ENCODE measurements at regions not wholly inside any gene's neighbourhood (a gene's known extent, or its start where the extent isn't known, plus 50 kb on each side); places are given as distances from the start of the nearest gene placed in this dataset.

DNA sequence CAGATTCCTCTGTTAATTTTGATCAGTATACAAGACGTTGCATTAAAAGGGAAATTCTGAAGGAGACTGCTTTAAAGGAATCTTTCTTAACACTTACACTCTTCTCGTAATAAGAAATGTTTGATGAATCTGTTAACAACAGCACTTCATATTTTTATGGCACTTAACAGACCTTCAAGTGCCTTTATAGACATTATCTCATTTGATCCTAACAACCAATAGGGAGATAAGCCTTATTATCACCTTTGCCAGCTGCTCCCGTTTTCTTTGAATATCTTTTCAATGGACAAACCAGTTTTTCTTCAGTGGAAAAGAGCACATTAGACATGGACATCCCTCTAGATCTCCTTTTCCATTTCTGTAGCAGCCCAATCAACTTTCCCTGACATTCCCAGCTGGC is 653.0 kb upstream of the FAM98A start:
- no peaks in the 10 kb centered on the region for H3F3A ChIP-seq (ENCODE audit: control insufficient read depth, insufficient read depth)
- TF ChIP-seq, protein P1, sequence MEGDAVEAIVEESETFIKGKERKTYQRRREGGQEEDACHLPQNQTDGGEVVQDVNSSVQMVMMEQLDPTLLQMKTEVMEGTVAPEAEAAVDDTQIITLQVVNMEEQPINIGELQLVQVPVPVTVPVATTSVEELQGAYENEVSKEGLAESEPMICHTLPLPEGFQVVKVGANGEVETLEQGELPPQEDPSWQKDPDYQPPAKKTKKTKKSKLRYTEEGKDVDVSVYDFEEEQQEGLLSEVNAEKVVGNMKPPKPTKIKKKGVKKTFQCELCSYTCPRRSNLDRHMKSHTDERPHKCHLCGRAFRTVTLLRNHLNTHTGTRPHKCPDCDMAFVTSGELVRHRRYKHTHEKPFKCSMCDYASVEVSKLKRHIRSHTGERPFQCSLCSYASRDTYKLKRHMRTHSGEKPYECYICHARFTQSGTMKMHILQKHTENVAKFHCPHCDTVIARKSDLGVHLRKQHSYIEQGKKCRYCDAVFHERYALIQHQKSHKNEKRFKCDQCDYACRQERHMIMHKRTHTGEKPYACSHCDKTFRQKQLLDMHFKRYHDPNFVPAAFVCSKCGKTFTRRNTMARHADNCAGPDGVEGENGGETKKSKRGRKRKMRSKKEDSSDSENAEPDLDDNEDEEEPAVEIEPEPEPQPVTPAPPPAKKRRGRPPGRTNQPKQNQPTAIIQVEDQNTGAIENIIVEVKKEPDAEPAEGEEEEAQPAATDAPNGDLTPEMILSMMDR (IDR thresholded peaks at IDR 0.05; ENCODE audit: low read depth, low read length, poor library complexity, severe bottlenecking) = no peak
- TF ChIP-seq EZH2phosphoT487 (IDR thresholded peaks at IDR 0.05; ENCODE audit: borderline replicate concordance, low read length) = no peak

DNA sequence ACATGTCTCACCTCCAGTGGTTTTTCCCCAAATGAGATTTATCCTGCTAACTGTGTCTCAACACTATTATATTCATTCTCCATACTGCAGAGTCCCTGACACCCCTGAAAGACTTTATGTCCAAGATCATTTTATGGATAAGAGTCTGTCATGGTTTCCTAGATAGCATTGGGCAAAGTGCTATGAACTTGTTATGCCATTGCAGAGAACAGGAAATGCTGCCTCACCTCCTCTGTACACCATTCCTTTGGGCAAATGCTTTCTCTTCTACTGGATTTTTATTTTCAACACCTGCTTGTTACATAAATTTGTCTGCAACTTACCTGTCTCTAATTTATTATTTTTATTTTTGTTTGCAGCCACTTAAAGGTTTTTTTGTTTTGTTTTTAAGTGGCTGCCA is 652.5 kb upstream of the FAM98A start:
- TF ChIP-seq, protein P1 (IDR thresholded peaks at IDR 0.05; ENCODE audit: low read depth, low read length, poor library complexity, severe bottlenecking) = no peak
- TF ChIP-seq EZH2phosphoT487 (IDR thresholded peaks at IDR 0.05; ENCODE audit: borderline replicate concordance, low read length) = no peak
- no peaks in the 10 kb centered on the region for H4K20me1 ChIP-seq (ENCODE audit: control insufficient read depth, insufficient read depth, low read depth, low read length)
- H3K4me2 ChIP-seq (ENCODE audit: low read length) = no peak overlapping the region
- no peaks in the 10 kb centered on the region for H3F3A ChIP-seq (ENCODE audit: control insufficient read depth, insufficient read depth)
- no peaks in the 10 kb centered on the region for H3K4me1 ChIP-seq (ENCODE audit: control insufficient read depth, low read length)
- no peaks in the 10 kb centered on the region for H3K9me2 ChIP-seq (replicated peaks; ENCODE audit: control insufficient read depth, low read length)
- H3K4me3 ChIP-seq (ENCODE audit: low read length) = no peak overlapping the region
- no peaks in the 10 kb centered on the region for H3K79me2 ChIP-seq (ENCODE audit: control insufficient read depth, low read length)
- no peaks in the 10 kb centered on the region for H3K36me3 ChIP-seq (ENCODE audit: control insufficient read depth, low read length)
- H3K9me3 ChIP-seq (ENCODE audit: control insufficient read depth, insufficient read depth, low read length) = no peaks in the 10 kb centered on the region
- H3K27me3 ChIP-seq (ENCODE audit: control insufficient read depth, low read length) = no peaks in the 10 kb centered on the region
- no peak overlapping the region for H3K27ac ChIP-seq (ENCODE audit: low read depth, low read length)

More for the DNA sequence above, 653.0 kb upstream of the FAM98A start:
- H3K4me3 ChIP-seq (ENCODE audit: low read length) = no peak overlapping the region
- no peaks in the 10 kb centered on the region for H4K20me1 ChIP-seq (ENCODE audit: control insufficient read depth, insufficient read depth, low read depth, low read length)
- no peaks in the 10 kb centered on the region for H3K79me2 ChIP-seq (ENCODE audit: control insufficient read depth, low read length)
- no peaks in the 10 kb centered on the region for H3K9me3 ChIP-seq (ENCODE audit: control insufficient read depth, insufficient read depth, low read length)
- H3K4me2 ChIP-seq (ENCODE audit: low read length) = no peak overlapping the region
- H3K27ac ChIP-seq (ENCODE audit: low read depth, low read length) = no peak overlapping the region
- no peaks in the 10 kb centered on the region for H3K27me3 ChIP-seq (ENCODE audit: control insufficient read depth, low read length)
- no peaks in the 10 kb centered on the region for H3K4me1 ChIP-seq (ENCODE audit: control insufficient read depth, low read length)
- no peaks in the 10 kb centered on the region for H3K36me3 ChIP-seq (ENCODE audit: control insufficient read depth, low read length)
- H3K9me2 ChIP-seq (replicated peaks; ENCODE audit: control insufficient read depth, low read length) = no peaks in the 10 kb centered on the region

DNA sequence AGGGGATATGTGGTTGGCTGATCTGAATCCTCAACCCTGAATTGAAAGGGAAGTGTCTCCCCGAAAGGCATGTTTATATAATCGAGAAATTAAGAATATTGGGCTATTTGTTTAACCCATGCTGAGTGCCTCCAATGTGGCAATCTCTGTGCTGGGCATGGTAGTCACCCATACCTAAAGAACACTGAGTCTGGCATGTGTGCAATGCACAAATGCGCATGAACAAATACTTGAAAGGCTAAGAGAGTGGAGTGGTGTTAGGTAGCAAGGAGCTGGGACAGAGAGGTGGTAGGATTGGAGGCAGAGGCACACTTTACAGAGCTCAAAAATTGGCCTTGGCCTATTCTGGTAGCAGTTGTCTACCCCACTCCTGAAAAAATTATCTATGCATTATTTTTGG is 645.1 kb upstream of the FAM98A start:
- no peaks in the 10 kb centered on the region for H3K27me3 ChIP-seq (ENCODE audit: control insufficient read depth, low read length)
- H3K4me1 ChIP-seq (ENCODE audit: control insufficient read depth, low read length) = no peaks in the 10 kb centered on the region
- no peaks in the 10 kb centered on the region for H4K20me1 ChIP-seq (ENCODE audit: control insufficient read depth, insufficient read depth, low read depth, low read length)
- no peak overlapping the region for H3K4me2 ChIP-seq (ENCODE audit: low read length)
- H3K79me2 ChIP-seq (ENCODE audit: control insufficient read depth, low read length) = no peaks in the 10 kb centered on the region
- H3K9me2 ChIP-seq (replicated peaks; ENCODE audit: control insufficient read depth, low read length) = no peaks in the 10 kb centered on the region
- no peaks in the 10 kb centered on the region for H3F3A ChIP-seq (ENCODE audit: control insufficient read depth, insufficient read depth)
- H3K27ac ChIP-seq (ENCODE audit: low read depth, low read length) = no peak overlapping the region
- no peaks in the 10 kb centered on the region for H3K9me3 ChIP-seq (ENCODE audit: control insufficient read depth, insufficient read depth, low read length)
- TF ChIP-seq, protein P1 (IDR thresholded peaks at IDR 0.05; ENCODE audit: low read depth, low read length, poor library complexity, severe bottlenecking) = no peak
- no peak for TF ChIP-seq EZH2phosphoT487 (IDR thresholded peaks at IDR 0.05; ENCODE audit: borderline replicate concordance, low read length)
- H3K36me3 ChIP-seq (ENCODE audit: control insufficient read depth, low read length) = no peaks in the 10 kb centered on the region
- H3K4me3 ChIP-seq (ENCODE audit: low read length) = no peak overlapping the region

DNA sequence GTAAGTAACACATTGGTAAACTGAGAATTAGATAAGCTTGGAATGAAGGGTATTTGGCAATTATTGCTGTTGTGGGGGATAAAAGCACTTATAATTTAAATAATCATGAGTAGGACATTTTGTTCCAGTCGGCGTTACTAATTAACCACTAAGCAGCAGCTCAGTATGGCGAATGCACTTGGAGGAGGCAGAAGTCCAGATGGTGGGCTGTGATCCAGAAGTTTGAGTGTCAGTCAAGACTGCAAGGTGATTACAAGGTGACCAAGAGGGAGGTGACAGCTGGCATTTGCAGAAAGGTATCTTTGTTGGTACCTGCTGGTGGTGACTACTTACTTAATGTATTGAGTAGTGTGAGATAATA is 643.6 kb upstream of the FAM98A start:
- no peaks in the 10 kb centered on the region for H3K27me3 ChIP-seq (ENCODE audit: control insufficient read depth, low read length)
- no peak overlapping the region for H3K4me2 ChIP-seq (ENCODE audit: low read length)
- no peaks in the 10 kb centered on the region for H3F3A ChIP-seq (ENCODE audit: control insufficient read depth, insufficient read depth)
- H4K20me1 ChIP-seq (ENCODE audit: control insufficient read depth, insufficient read depth, low read depth, low read length) = no peaks in the 10 kb centered on the region
- H3K79me2 ChIP-seq (ENCODE audit: control insufficient read depth, low read length) = no peaks in the 10 kb centered on the region
- no peak overlapping the region for H3K27ac ChIP-seq (ENCODE audit: low read depth, low read length)
- no peak for TF ChIP-seq EZH2phosphoT487 (IDR thresholded peaks at IDR 0.05; ENCODE audit: borderline replicate concordance, low read length)
- TF ChIP-seq, protein P1 (IDR thresholded peaks at IDR 0.05; ENCODE audit: low read depth, low read length, poor library complexity, severe bottlenecking) = no peak
- no peaks in the 10 kb centered on the region for H3K36me3 ChIP-seq (ENCODE audit: control insufficient read depth, low read length)
- no peaks in the 10 kb centered on the region for H3K4me1 ChIP-seq (ENCODE audit: control insufficient read depth, low read length)
- H3K9me2 ChIP-seq (replicated peaks; ENCODE audit: control insufficient read depth, low read length) = no peaks in the 10 kb centered on the region
- H3K9me3 ChIP-seq (ENCODE audit: control insufficient read depth, insufficient read depth, low read length) = no peaks in the 10 kb centered on the region
- H3K4me3 ChIP-seq (ENCODE audit: low read length) = no peak overlapping the region
